NCI-H2029 treated with DMSO at 0.1 percent for 48 hours (cell line): ENCODE measurements at regions not wholly inside any gene's neighbourhood (a gene's known extent, or its start where the extent isn't known, plus 50 kb on each side); places are given as distances from the start of the nearest gene placed in this dataset.
"Not testable (repeated sequence)": the region's sequence is repeated elsewhere in the genome, so short reads cannot be mapped to it uniquely, and the experiment has no call there.

Source experiments
- DNase-seq: peaks from one replicate; lab custom pipeline; 2025; lab: John Stamatoyannopoulos, UW

DNA sequence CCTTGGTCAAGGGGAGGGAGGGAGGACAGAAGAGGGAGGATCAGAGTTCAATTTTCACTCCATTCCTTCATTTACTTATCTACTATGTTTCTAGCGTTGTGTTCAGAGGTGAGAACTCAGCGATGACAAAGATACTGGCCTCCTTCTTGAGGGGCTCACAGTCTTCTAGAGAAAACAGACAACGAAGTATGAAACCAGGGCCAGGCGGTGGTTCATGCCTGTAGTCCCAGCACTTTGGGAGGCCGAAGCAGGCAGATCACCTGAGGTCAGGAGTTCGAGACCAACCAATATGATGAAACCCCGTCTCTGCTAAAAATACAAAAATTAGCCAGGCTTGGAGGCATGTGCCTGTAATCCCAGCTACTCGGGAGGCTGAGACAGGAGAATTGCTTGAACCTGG, 277.4 kb downstream of the MYCN start:
- not testable (repeated sequence) for DNase-seq

DNA sequence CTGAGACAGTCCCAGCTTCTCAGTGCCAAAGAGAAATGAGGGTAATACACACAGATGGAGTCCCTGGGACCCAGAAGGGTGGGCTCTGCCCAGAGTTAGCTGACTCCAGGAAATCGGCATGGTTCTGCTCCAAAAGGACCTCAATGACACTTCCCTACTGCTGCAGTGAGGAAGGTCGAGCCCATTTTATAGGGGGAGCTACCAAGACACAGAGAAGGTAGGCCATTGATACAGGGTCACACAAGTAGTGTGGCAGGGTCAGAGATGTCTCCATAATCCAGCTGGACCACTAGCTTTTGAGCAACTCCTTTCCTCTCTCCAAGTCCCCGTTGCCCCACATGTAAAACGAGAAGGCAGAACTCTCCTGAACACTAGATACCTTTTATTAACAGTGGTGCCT, 276.9 kb downstream of the MYCN start:
- DNase-seq, result no peak

DNA sequence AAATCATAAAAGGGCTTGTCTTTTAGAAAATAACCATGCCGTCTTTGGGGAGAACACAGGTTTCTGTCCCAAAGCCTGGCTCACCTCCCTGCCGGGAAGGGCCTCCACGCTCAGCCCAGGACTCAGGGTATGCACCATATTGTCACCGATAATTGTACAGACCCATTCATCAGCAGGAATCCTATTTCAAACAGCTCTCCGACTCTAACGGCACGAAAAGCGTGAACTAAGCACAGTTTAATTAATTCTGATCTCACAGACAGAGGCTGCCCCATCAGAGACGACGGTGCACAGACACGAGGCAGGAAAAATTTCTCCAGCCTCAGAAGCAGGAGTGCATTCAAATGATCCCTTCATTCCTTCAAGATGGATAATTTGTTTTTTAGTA, 276.2 kb downstream of the MYCN start:
- DNase-seq, result no peak

DNA sequence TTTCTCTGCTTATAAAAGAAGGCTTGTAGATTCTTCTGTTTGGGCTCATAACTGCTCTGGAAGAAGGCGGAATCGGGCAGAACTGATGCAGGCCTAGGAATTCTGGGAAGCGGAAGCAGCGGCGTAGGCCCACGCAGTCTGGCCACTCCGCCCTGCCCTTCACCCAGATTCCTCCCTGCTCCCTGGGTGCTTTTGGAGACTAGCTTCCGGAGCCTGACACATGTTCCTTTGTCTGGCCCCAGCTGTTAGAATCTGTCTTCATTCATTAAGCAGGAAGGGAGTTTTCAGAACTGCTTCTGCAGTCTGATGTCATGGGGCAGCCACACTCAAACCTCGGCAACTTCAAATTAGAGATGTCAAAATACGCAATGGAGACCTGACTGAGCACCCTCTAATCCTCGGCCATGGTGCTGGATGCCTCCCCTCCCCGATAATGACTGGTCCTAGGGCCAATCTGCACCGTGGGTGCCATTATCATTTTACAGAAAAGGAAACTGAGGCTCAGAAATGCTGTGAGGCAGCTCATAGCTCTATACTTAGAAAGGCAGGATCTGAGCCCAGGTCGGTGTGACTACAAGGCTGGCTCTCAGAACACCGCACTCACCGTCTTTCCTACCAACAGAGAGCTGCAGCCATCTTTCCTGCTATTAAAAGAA, 275.7 kb downstream of the MYCN start:
- no peak for DNase-seq

DNA sequence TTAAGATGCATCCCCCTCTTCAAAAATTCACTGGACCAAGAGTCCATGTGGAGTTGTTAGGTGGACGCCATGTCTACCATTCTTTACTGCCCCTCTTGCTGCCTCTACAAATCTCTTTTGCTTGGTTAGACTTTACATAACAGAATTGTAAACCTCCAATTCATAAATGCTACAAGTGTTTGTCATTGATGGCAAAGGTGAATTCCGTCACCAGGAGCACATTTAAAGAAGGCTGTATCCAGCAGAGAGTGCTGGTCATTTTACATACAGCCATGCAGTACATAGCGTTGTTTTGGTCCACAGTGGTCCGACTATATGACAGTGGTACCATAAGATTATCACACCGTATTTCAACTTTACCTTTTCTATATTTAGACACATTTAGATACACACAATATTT, 274.5 kb downstream of the MYCN start:
- no peak for DNase-seq

DNA sequence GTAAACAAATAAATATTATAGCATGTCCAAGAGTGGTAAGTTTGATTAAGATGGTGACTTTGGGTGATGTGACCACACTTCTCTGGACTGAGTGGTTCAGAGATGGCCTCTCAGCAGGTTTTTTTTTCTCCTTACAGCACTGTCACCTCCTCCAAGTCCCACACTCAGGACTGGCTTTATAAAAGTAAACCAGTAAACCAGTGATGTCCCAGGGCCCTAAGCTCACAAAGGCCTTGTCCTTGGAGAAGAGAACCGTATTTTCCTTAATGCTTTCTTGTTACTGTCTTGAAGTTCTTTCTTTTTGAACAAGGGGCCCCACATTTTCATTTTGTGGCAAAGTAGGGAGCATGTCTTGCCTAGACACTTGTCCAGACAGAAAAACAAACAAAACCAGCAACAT, 274.0 kb downstream of the MYCN start:
- no peak for DNase-seq

DNA sequence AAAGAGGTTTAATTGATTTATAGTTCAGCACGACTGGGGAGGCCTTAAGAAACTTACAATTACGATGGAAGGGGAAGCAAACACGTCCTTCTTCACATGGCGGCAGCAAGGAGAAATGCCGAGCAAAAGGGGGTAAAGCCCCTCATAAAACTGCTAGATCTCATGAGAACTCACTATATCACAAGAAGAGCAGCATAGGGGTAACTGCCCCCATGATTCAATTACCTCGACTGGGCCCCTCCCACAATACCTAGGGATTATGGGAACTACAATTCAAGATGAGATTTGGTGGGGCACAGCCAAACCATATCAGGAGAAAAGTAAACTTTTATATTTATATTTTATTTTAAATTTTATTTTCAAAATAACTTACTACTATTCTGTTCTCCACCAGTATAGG, 272.0 kb downstream of the MYCN start:
- no peak for DNase-seq

DNA sequence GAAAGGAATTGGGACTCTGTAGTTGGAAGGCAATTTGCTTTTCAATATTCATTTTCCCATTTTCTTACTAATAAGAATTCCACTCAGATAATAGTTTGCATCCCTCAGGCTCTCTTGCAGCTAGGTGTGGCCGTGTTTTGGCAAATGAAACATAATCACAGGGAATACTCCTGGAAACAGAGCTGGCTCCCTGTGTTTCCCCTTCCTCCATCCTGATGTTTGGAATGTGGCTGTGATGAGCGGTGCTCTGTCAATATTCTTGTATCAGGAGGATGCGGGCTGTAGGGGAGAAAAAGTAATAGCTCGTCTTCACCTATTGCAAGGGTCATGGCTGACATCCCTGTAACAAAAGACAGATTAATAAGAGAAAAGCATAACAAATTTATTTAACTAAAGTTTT, 271.0 kb downstream of the MYCN start:
- no peak for DNase-seq

DNA sequence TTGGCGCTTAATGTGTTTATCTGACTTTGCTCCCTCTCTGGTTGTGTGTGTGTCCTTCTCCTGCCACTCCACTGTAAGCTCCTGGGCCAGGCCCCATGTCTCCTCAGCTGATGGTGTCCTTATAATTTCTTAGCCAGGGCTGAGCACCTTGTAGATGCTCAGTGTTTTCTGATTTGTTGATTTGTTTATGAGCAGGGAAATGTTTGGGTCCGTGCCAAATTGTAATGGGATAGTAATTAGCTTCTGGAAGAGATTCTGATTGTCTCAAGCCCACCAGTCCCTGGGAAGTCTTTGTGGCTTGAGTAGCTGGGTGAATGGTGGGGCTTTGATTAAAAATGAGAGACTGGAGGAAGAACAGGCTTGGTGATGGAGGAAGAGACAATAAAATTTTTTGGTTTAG, 270.5 kb downstream of the MYCN start:
- no peak for DNase-seq

DNA sequence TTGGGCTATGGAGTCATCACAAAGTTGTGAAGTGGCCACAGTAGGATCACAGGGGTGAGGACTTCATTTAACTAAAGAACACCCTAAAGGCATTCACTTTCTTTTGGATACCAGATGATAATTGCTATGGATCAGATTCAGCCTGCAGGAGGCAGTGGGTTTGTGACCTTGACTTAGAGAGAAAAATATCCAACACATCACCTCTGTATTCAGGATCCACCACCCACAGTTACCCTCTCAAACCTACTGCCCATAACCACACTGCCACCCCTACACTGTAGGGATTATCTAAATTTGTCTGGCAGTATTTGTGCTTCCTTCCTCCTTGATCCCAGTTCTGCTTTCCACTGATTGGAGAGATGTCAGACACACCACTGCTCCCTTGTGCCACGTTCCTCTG, 269.4 kb downstream of the MYCN start:
- DNase-seq, result no peak

DNA sequence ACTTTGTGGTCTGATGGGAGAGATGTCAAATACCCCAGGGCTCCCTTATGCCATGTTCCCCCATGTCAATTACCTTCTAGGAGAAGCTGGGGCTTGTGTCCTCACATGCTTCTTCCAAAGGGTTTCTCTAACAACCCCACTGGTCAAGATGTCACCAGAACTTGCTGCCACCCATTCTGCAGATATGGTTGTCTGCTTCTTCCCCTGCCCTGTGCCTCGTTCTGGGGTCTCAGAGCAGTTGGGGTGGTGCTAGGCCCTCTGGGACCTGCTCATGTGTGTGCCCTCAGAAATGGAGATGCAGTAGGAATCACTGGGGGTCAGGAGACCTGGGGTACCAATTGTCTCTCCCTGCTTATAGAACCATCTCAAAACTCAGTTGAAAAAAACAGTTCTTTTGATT, 268.6 kb downstream of the MYCN start:
- no peak for DNase-seq

DNA sequence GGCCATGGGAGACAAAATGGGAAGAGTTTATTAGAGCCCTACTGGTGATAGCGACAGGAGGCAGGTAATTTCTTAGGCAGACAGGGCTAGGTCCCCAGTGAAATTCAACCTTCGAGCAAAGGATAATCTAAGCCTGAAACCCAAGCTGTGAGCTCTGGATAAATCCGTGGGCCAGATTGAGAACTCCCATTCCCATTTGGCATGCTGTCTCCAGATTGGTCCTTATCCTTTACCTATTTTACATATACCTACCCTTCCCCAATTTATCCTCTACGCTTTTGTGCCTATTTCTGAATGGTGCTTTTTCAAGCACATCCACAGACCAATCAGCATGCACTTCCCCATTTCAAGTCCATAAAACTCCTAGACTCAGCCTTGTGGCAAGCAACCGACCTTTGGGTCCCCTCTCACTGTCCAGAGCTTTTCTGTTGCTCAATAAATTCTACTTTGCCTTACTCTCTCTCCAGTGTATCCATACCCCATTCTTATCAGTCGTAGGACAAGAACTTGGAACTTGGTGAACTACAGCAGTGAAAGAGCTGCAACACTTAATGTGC, 268.0 kb downstream of the MYCN start:
- no peak for DNase-seq

DNA sequence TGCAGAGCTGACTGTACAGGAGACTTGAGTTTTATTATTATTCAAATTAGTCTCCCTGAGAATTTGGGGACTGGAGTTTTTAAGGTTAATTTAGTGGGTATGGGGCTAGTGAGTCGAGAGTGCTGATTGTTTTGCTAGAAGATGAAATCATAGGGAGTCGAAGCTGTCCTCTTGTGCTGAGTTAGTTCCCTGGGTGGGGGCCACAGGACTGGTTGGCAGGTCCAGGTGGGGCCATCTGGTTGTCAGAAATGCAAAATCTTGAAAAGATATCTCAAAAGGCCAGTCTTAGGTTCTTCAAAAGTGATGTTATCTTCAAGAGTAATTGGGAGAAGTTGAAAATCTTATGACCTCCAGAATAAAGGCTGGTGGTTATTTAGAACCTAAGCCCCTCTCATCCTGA, 267.3 kb downstream of the MYCN start:
- DNase-seq, result no peak

DNA sequence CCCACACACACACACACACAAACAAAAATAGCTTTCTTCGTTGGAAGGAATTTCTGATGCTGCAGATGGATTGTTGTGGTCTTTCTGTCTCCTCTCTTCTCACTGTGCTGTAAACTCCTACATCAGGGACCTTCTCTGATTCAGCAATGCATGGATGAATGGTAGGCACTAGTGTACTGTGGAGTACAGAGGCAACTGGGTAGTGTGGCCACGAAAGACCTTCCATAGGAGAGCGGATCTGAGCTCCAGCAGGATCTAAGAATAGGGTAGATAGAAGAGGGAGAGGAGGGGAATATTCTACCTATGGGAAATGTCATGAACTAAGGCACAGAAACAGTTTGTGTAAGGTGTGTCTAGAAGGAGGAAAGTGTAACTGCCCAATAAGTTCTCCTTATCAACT, 266.8 kb downstream of the MYCN start:
- DNase-seq, result no peak

DNA sequence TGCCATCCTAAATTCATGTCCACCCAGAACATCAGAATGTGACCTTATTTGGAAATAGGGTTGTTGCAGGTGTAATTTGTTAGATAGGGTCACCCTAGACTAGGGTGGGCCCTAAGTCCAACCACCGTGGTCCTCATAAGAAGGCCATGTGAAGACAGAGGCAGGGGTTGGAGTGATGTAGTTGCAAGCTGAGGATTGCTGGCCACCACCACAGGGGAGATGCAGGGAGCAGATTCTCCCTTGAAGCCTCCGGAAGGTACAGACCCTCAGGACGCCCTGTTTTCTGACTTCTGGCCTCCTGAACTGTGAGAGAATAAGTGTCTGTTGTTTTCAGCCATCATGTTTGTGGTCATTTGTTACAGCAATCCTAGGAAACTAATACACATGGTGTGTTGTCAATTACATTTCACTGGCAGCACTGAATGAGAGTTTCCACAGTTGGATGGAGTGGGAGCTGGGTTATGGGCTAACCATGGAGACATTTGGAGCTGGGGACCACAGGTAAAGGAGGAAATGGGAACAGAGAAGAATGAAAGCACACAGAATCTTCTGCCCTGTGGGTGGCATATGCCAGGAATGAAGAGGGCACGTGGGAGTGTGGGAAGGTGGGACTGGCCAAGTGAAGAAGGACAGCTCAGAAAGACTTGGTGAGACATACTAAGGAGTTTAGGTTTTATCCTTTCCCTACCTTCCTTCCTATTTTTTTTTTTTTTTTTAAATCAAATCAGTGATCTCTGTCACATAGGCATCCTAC, 266.0 kb downstream of the MYCN start:
- DNase-seq, result no peak

DNA sequence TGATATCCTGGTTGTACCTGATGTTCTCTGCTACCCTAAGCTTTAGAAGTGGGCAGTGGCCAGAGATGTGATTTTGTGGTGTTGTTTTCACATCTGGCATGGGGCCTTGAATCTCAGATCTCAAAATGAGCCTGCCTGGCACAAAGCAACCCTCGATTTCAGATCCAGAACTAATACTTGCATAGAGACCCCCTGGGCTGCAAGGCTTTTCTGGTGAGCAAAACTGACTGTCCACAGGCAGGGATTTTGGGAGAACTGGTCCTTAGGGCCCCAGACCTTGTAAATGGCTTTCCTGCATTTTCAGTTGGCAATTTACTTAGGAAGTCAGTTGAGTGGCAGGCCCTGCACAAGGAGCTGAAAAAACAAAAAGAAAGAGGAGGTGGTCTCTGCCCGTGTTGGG, 265.3 kb downstream of the MYCN start:
- DNase-seq, result no peak

DNA sequence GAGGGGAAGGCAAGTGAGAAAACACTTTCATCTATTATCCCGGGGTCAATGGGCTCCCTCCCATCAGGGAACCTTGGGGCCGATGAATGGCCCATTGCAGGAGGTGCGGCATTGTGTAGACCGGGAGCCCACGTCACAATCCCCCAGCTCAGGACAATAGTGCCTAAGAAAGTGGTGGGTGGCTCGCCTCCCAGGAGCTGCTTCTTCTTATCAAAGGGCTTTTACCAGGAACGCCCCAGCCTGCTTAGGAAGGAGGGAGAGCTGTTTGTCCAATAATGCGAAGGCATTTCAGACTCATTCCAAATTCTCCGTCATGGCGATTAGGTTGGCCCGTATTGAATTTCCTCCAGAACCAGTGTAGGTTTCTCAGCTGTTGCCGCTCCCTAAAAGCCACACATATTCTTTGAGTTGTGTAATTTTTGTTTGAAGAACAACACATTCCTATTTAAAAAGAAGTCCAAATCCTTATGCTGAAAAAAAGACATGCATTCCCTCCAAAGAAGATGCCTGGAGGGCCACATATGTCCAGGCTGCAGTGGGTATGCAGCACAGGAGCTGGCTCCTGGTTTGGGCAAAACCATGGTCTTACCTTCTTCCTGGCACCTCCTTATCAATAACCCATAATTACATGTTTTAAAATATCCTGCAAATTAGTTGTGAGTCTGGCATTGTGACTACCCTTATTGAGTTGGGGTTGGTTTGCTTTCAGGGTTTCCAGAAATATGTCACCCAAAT, 264.7 kb downstream of the MYCN start:
- no peak for DNase-seq

DNA sequence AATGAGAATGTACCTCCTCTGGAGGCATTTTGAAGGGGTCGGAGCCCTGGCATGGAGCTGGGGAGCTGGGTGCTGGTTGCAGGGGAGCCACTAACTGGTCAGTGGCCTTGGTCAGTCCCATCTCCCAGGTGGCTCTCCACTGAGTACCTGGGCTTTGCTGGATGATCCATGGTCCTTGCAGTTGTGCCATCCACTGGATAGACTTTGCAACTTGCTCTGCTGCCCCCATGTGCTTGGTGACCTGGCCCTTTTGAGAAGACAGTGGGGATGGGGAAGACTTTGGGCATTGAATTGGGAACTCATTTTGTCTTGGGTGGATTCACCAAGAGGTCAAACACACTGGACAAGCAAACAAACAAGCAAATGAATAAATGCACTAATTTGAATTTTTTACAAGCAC, 263.9 kb downstream of the MYCN start:
- no peak for DNase-seq

DNA sequence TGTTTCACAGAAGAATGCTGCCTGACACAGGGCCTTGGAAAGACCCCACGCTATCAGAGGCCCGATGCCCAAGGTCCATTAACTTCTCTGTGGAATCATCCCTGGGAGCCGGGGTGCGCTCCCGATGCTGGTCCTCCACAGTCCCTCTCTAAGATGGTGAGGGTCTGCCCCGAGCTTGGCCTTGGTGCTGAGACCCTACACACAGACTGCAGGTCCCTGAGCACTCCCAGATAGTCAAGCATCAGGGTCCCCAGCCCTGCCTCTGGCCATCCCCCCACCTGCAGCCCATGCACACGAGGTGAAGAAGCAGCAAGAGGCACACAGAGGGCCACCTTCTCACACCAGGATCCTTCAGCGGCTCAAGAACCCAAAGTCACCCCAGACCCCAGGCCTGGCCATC, 263.3 kb downstream of the MYCN start:
- no peak for DNase-seq

DNA sequence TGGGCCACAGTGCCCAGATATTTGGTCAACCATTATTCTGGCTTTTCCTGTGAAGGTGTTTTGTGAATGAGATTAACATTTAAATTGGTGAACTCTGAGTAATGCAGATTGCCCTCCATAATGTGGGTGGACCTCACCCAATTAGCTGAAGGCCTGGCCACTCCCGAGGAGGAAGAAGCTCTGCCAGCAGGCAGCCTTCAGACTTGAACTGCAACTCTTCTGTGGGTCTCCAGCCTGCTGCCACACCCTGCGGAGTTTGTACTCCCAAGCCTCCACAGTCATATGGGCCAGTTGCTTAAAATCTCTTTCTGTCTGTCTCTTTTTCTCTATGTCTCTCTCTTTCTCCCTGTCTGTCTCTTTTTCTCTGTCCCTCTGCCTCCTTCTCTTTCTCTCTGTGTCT, 262.7 kb downstream of the MYCN start:
- no peak for DNase-seq

DNA sequence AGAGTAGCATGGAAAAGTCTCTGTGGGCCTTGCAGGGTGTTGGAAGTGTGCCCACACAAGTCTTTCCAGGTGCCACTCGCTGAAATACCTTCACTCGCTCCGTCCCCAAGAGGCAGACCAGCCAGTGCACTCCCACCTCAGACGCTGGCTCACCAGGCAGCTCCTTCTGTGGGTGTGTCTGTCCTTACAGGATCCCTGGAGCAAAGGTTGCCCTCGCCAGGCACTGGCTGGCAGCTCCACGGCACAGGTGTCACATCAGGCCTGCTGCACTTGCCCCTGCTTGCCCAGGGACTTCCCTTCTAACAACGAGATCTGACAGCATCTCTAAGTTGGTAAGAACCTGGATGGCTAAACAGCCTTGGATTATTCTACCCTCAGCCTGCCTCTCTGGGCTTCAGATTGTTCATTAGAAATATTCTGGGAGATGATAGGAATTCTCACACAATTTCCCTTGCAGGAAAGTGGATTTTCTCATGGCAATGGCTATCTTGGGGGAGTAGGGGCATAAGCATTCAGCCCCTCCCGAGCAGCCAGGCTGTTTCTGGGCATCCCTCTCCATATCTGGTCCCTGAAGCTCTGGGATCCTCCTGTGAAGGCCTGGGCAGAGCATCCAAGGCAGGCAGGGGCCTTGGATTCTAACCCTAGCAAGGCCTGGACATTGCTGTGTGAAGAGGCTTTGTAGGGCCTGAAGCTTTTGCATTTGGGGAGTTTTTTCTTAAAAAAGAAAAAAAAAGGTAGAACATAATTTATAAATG, 262.1 kb downstream of the MYCN start:
- DNase-seq, result no peak

DNA sequence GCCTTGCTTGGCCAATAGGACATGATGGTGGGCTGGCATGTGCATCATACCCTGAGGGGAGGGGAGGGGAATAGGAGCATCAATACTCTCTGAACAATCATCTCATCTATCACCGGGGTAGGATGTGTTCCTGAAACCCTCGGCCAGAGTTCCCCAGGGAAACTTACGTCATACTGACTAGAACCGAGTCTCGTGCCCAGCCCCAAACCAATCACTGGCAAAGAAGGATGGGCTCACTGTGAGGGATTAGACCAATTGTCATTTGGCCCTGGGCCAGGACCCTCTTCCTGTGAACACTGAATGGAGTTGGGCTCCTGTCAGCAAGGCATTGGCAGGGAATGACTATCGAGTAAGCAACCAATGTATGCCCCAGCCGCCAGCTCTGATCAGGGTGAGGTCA, 261.5 kb downstream of the MYCN start:
- no peak for DNase-seq
